ENCODE measurements at regions not wholly inside any gene's neighbourhood (a gene's known extent, or its start where the extent isn't known, plus 50 kb on each side); places are given as distances from the start of the nearest gene placed in this dataset.

GRCh38 chr12:30200864-30201263 lies 417.1 kb upstream of the TMTC1 start:
- no peak overlapping the region for H2AK9ac ChIP-seq (replicated peaks; ENCODE audit: low read depth, low read length, poor library complexity)
- H2BK120ac ChIP-seq (ENCODE audit: low read depth, low read length): no peak overlapping the region
- H2AK5ac ChIP-seq (ENCODE audit: low read depth, low read length): no peak overlapping the region
- no peak overlapping the region for H2BK15ac ChIP-seq (ENCODE audit: low read depth, low read length)
- intact Hi-C loops (cut with micrococcal nuclease): no loop called here
- ChIA-PET POLR2A (ENCODE audit: unreplicated experiment) (no interaction called here), CTCF (no interaction called here)
- H3K9me1 ChIP-seq (ENCODE audit: insufficient read depth, low read length): no peaks in the 10 kb centered on the region
- no peak overlapping the region for H3K27ac ChIP-seq (ENCODE audit: insufficient read depth, low read length)
- H4K8ac ChIP-seq (ENCODE audit: low read depth in 2 of 2, low read length in 2 of 2): no peak overlapping the region
- H3K4me1 ChIP-seq (ENCODE audit: control insufficient read depth, insufficient read depth, low read length): peaks cover 1% of the 10 kb centered on the region; the same call in 1 of the 2 replicates
- DNase-seq (no peak), ATAC-seq (ENCODE audit: low read depth) (no peak)
- H3K4me3 ChIP-seq (ENCODE audit: insufficient read depth, low read depth, low read length): no peak overlapping the region
- WGBS, 2 experiments (ENCODE audit: extremely low coverage in 2 of 2, insufficient read length in 1 of 2): 5% methylated on average over 8 of the region's 24 CpGs; no CpG with 5 or more reads in 1 of the 2 experiments
- H3K23ac ChIP-seq (ENCODE audit: low read depth, low read length): no peak overlapping the region
- TF ChIP-seq CHD1 (IDR thresholded peaks at IDR 0.05; ENCODE audit: low read depth, low read length): no peak
- no peak for TF ChIP-seq RFX5 (IDR thresholded peaks at IDR 0.05; ENCODE audit: low read depth, low read length)
- no peak for TF ChIP-seq NFE2L2 (IDR thresholded peaks at IDR 0.05; ENCODE audit: low read depth, low read length)
- TF ChIP-seq BHLHE40 (IDR thresholded peaks at IDR 0.05; ENCODE audit: low read depth, low read length): no peak
- no peak for TF ChIP-seq CEBPB (IDR thresholded peaks at IDR 0.05; ENCODE audit: low read depth, low read length)
- TF ChIP-seq ELK1 (IDR thresholded peaks at IDR 0.05; ENCODE audit: borderline replicate concordance, low read depth, low read length): no peak
- no peak for TF ChIP-seq USF2 (IDR thresholded peaks at IDR 0.05; ENCODE audit: low read depth, low read length)
- no peak for TF ChIP-seq FOS (IDR thresholded peaks at IDR 0.05; ENCODE audit: low read depth, low read length)
- TF ChIP-seq RAD21 (IDR thresholded peaks at IDR 0.05; ENCODE audit: low read length): no peak
- TF ChIP-seq POLR2A (IDR thresholded peaks at IDR 0.05; ENCODE audit: low read depth, low read length): no peak
- no peak for TF ChIP-seq MAZ (IDR thresholded peaks at IDR 0.05; ENCODE audit: borderline replicate concordance, low read depth, low read length)
- no peak for TF ChIP-seq MXI1 (IDR thresholded peaks at IDR 0.05; ENCODE audit: borderline replicate concordance, low read depth, low read length)
- no peak for TF ChIP-seq CTCF (conservative IDR thresholded peaks at IDR 0.05; ENCODE audit: low read depth, low read length)
- TF ChIP-seq SMC3 (IDR thresholded peaks at IDR 0.05; ENCODE audit: low read depth, low read length): no peak
- H3K79me1 ChIP-seq (ENCODE audit: low read depth in 1 of 2, low read length in 2 of 2): no peaks in the 10 kb centered on the region
- no peak overlapping the region for H3K4me2 ChIP-seq (ENCODE audit: low read depth, low read length)
- no peaks in the 10 kb centered on the region for H4K20me1 ChIP-seq (ENCODE audit: insufficient read depth, low read length)
- no peak overlapping the region for H2AFZ ChIP-seq (replicated peaks; ENCODE audit: low read length, poor library complexity)
- no peak overlapping the region for H3K18ac ChIP-seq (ENCODE audit: low read depth, low read length)
- H2BK5ac ChIP-seq (ENCODE audit: low read depth, low read length, poor library complexity, severe bottlenecking): no peak overlapping the region
- dilution Hi-C loops (cut with HindIII; ENCODE audit: low sequenced_read_pairs, unreplicated experiment): no loop called here
- H2BK20ac ChIP-seq (ENCODE audit: low read depth, low read length): no peak overlapping the region
- H4K5ac ChIP-seq (ENCODE audit: low read depth, low read length): no peak overlapping the region
- H3K56ac ChIP-seq (ENCODE audit: extremely low read depth, insufficient read depth, low read length): no peak overlapping the region
- no peak overlapping the region for H4K91ac ChIP-seq (ENCODE audit: insufficient read depth, low read depth, low read length)
- H3K36me3 ChIP-seq (ENCODE audit: control insufficient read depth, insufficient read depth, low read length): no peaks in the 10 kb centered on the region
- peaks cover 34% of the 10 kb centered on the region for H3K27me3 ChIP-seq (ENCODE audit: control insufficient read depth, insufficient read depth, low read length)
- H3K14ac ChIP-seq (replicated peaks; ENCODE audit: low read depth, low read length): no peak overlapping the region
- in situ Hi-C loops (cut with MboI; ENCODE audit: low sequenced_read_pairs): no loop called here
- H3K4ac ChIP-seq (ENCODE audit: low read depth, low read length): no peak overlapping the region
- no peak overlapping the region for H3K9ac ChIP-seq (ENCODE audit: low read depth, low read length)
- no TSS peak for BruUV-seq (replicated peaks)
- no peaks in the 10 kb centered on the region for H3K9me3 ChIP-seq (ENCODE audit: control insufficient read depth, insufficient read depth, low read length)
